ENCODE measurements at regions not wholly inside any gene's neighbourhood (a gene's known extent, or its start where the extent isn't known, plus 50 kb on each side); places are given as distances from the start of the nearest gene placed in this dataset.

DNA sequence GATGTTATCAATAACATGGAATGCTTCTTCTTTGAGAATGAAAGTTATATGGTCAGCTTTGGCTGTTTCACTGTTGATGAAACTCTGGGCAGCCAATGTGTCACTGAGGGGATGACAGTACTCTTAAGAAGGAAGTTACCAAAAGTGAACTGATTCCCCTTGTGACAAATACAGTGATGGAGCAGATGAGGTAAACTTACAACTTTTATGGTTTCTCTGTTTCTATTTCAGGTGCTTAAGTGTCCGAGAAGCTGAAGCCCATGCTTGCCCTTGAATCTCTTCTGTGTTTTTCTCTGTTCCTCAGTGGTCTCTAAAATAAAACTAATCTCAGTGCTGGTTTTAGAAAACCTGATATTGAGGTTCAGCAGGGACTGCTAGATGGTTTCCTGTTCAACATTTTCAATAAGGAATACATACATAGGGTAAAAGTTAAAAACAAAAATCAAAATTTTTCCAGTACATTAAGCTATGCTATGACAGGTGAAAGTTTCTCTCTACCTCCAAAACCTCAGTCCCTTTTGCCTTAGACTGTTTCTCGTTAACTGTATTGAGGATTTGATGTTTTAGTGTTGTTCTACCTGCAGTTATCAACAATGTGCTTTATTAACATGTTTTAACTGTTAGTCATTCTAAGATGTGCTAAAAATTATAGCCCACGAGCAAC lies 454.4 kb upstream of the ADGRL4 start:
- no peak for TF ChIP-seq CTCF (IDR thresholded peaks at IDR 0.05; ENCODE audit: low read length)
- TF ChIP-seq EZH2 (optimal IDR thresholded peaks at IDR 0.05; ENCODE audit: low read depth, low read length): no peak

Measured in MM.1S (cell line).